ENCODE measurements at regions not wholly inside any gene's neighbourhood (a gene's known extent, or its start where the extent isn't known, plus 50 kb on each side); places are given as distances from the start of the nearest gene placed in this dataset.

GRCh38 chr3:5384557-5385236 is 197.2 kb downstream of the EDEM1 start:
- Histone ChIP-seq H3K9me2 (ENCODE audit: insufficient read depth, low read length) (no peaks in the 10 kb centered on the region), H3K79me2 (replicated peaks; ENCODE audit: insufficient read depth, low read length) (no peaks in the 10 kb centered on the region), H3K27me3 (ENCODE audit: insufficient read depth, low read depth, low read length) (no peaks in the 10 kb centered on the region)

GRCh38 chr3:5388091-5388490 is 200.6 kb downstream of the EDEM1 start:
- H2AFZ ChIP-seq (ENCODE audit: low read depth, low read length), result no peak overlapping the region
- TF ChIP-seq MXI1 (conservative IDR thresholded peaks at IDR 0.05; ENCODE audit: poor library complexity, severe bottlenecking), result no peak
- TF ChIP-seq CTCF (IDR thresholded peaks at IDR 0.05; ENCODE audit: poor library complexity, severe bottlenecking), result no peak
- no peak for TF ChIP-seq EP300 (conservative IDR thresholded peaks at IDR 0.05; ENCODE audit: poor library complexity, severe bottlenecking)
- no peak for TF ChIP-seq SMC3 (conservative IDR thresholded peaks at IDR 0.05; ENCODE audit: poor library complexity)
- TF ChIP-seq EZH2 (IDR thresholded peaks at IDR 0.05; ENCODE audit: borderline replicate concordance, insufficient read depth, low read length, poor library complexity, severe bottlenecking), result no peak
- TF ChIP-seq TAF1 (IDR thresholded peaks at IDR 0.05; ENCODE audit: low read depth), result no peak
- TF ChIP-seq RAD21 (conservative IDR thresholded peaks at IDR 0.05), result no peak
- H3K36me3 ChIP-seq (ENCODE audit: insufficient read depth, low read length), result no peaks in the 10 kb centered on the region
- no peak overlapping the region for H3K9ac ChIP-seq (ENCODE audit: low read length)
- H4K20me1 ChIP-seq (ENCODE audit: insufficient read depth), result no peaks in the 10 kb centered on the region
- H3K9me3 ChIP-seq (ENCODE audit: low read length), result no peaks in the 10 kb centered on the region
- no peaks in the 10 kb centered on the region for H3K79me2 ChIP-seq (replicated peaks; ENCODE audit: insufficient read depth, low read length)
- no peaks in the 10 kb centered on the region for H3F3A ChIP-seq (ENCODE audit: insufficient read depth, low read length, poor library complexity, severe bottlenecking)
- no peaks in the 10 kb centered on the region for H3K9me2 ChIP-seq (ENCODE audit: insufficient read depth, low read length)
- H3K27ac ChIP-seq (ENCODE audit: low read length), result no peak overlapping the region
- no peak overlapping the region for H3K4me3 ChIP-seq (ENCODE audit: low read length)
- no peaks in the 10 kb centered on the region for H3K27me3 ChIP-seq (ENCODE audit: insufficient read depth, low read depth, low read length)
- no peak overlapping the region for H3K4me2 ChIP-seq (ENCODE audit: low read length)

More at GRCh38 chr3:5384557-5385236, 197.2 kb downstream of the EDEM1 start:
- H3K36me3 ChIP-seq (ENCODE audit: insufficient read depth, low read length), result no peaks in the 10 kb centered on the region
- H3K9me3 ChIP-seq (ENCODE audit: low read length), result no peaks in the 10 kb centered on the region
- H4K20me1 ChIP-seq (ENCODE audit: insufficient read depth), result no peaks in the 10 kb centered on the region
- TF ChIP-seq CTCF (IDR thresholded peaks at IDR 0.05; ENCODE audit: poor library complexity, severe bottlenecking) (no peak), RAD21 (conservative IDR thresholded peaks at IDR 0.05) (no peak), EP300 (conservative IDR thresholded peaks at IDR 0.05; ENCODE audit: poor library complexity, severe bottlenecking) (no peak), MXI1 (conservative IDR thresholded peaks at IDR 0.05; ENCODE audit: poor library complexity, severe bottlenecking) (no peak), SMC3 (conservative IDR thresholded peaks at IDR 0.05; ENCODE audit: poor library complexity) (no peak), REST (IDR thresholded peaks at IDR 0.05; ENCODE audit: borderline replicate concordance) (no peak), EZH2 (IDR thresholded peaks at IDR 0.05; ENCODE audit: borderline replicate concordance, insufficient read depth, low read length, poor library complexity, severe bottlenecking) (no peak), TAF1 (IDR thresholded peaks at IDR 0.05; ENCODE audit: low read depth) (no peak)
- no peak overlapping the region for H3K4me2 ChIP-seq (ENCODE audit: low read length)
- no peak overlapping the region for H3K27ac ChIP-seq (ENCODE audit: low read length)
- no peak overlapping the region for H3K9ac ChIP-seq (ENCODE audit: low read length)
- no peaks in the 10 kb centered on the region for H3F3A ChIP-seq (ENCODE audit: insufficient read depth, low read length, poor library complexity, severe bottlenecking)
- H3K4me3 ChIP-seq (ENCODE audit: low read length), result no peak overlapping the region
- H2AFZ ChIP-seq (ENCODE audit: low read depth, low read length), result no peak overlapping the region
